Stimulated activated CD4-positive, alpha-beta T cell treated with anti-CD3 and anti-CD28 coated beads, Interleukin-4, amount 100 ng/mL, for 1 hour (primary cell): ENCODE measurements at regions not wholly inside any gene's neighbourhood (a gene's known extent, or its start where the extent isn't known, plus 50 kb on each side); places are given as distances from the start of the nearest gene placed in this dataset.

ENCODE experiments used
- DNase-seq: peaks from one replicate; pipeline ENCODE4 v3.0.0-alpha.2; 2020

DNA sequence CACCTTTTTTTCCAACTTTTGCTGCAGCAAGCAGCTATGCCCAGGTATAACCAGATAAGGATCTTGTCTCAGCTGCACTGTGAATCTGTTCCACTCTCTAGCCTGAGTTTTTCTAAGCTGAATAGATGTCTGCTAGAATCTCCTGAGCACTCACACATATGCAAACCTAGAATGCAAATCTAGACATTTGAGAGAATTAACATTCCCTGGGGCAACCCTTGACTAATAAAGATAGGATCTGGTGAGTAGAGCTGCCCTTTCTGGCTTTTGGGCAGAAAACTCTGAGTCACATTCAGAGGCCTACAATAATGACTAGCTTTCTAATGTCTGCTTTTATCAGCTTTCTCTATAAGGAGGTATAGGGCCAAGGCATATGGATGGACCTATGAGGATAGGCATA lies 61.4 kb upstream of the BARHL2 start:
- DNase-seq = no peak

DNA sequence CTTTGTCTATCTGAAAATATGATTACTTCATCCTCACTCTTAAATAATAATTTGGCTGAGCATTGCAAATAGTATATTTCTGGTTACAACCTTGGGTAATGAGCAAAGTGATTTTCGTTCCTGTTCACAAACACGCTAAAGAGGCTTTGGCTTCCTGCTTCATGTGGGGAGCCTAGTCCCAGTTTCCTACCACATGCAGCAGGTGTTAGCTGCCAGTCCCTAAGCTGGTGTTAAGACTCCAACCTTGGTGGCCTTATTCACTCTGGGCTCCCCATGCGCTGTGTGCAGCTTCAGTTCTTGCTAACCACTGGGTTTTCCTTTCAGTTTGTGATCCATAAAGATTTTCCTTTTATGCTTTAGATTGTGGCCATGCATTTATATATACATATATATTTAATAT lies 56.7 kb upstream of the BARHL2 start:
- no peak for DNase-seq

DNA sequence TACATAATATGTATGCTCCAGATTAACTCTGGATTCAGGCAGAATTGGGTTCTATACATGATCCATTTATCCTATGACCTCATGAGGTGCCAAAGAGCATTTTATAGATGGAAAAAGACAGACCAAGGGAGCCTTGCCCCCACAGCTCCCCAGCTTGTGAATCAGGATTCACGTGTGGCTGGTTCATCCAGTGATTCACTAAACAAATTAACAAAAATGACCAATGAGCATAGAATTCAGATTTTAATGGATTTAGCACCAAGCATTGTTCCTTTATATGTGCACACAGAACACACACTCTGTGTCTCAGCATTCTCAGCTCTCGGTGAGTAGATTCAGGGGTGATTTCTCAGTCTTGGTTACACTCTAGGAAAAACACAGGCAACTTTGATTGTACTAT lies 51.7 kb upstream of the BARHL2 start:
- no peak for DNase-seq

DNA sequence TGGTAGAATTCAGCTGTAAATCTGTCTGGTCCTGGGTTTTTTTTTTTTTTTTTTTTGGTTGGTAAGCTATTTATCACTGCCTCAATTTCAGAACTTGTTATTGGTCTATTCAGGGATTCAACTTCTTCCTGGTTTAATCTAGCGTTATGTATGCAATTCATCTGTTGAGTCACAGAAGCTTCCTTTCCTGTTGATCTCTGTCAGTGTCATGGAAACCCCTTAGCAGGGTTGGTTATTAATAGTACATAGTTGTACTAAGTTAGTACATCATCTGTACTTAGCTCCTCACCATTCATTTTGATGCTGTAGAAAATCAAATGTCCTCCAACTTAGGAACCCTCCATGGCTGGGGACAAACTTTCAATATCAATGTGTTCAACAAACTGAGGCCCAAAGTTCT lies 51.0 kb upstream of the BARHL2 start:
- DNase-seq = no peak
